Skeletal muscle tissue (tissue), 3 donors: ENCODE measurements at regions not wholly inside any gene's neighbourhood (a gene's known extent, or its start where the extent isn't known, plus 50 kb on each side); places are given as distances from the start of the nearest gene placed in this dataset.

ENCODE experiments used
- H3K27ac ChIP-seq: one replicate; pipeline ENCODE4 v1.7.0; 2013; ENCODE audit warnings: mild to moderate bottlenecking, low read depth, low read length, inconsistent platforms
- H3K27me3 ChIP-seq, 3 donors: one replicate each; pipeline ENCODE4 v1.7.0; 2013; ENCODE audit warnings: low read length in 3 of 3; ENCODE audit not compliant: control insufficient read depth in 3 of 3, insufficient read depth in 3 of 3
- H3K36me3 ChIP-seq, 3 donors: one replicate each; pipeline ENCODE4 v1.7.0; 2013; ENCODE audit warnings: low read length in 3 of 3; ENCODE audit not compliant: control insufficient read depth in 3 of 3, insufficient read depth in 3 of 3
- H3K4me1 ChIP-seq, 3 donors: one replicate each; pipeline ENCODE4 v1.7.0; 2013; ENCODE audit warnings: low read length in 3 of 3, mild to moderate bottlenecking in 3 of 3; ENCODE audit not compliant: control insufficient read depth in 3 of 3, insufficient read depth in 3 of 3
- H3K4me3 ChIP-seq, 3 donors: one replicate each; pipeline ENCODE4 v1.7.0; 2013; ENCODE audit warnings: low read length in 3 of 3
- H3K9ac ChIP-seq, 3 donors: one replicate each; pipeline ENCODE4 v1.7.0; 2013; ENCODE audit warnings: low read length in 3 of 3, mild to moderate bottlenecking in 3 of 3, moderate library complexity in 2 of 3, low read depth in 1 of 3
- H3K9me3 ChIP-seq, 3 donors: one replicate each; pipeline ENCODE4 v1.7.0; 2013; ENCODE audit warnings: low read length in 3 of 3; ENCODE audit not compliant: control insufficient read depth in 3 of 3
- donor health status: Osteomylitis.

DNA sequence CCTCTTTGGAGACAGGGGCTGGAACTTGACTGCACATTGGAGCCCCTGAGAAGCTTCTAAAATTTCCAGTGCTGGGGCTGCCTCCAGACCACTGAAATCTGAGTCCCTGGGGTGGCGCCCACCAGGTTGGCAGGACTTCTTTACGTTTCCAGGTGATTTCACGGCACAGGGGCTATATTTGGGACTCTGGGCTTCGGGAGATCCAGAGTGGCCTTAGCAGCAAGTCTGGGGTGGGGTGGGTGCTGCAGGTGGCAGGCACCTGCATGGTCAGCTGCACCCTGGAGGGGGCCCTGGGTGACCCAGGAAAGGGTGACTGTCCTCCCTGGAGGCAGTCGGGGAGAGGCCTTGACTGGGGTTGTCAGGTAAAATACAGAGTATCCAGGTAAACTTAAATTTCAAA, 135.5 kb upstream of the PHACTR3 start:
- Histone ChIP-seq H3K4me1 (no peaks in the 10 kb centered on the region), H3K36me3 (no peaks in the 10 kb centered on the region), H3K27ac (no peak overlapping the region), H3K9me3 (no peaks in the 10 kb centered on the region), H3K9ac (no peak overlapping the region), H3K27me3 (peaks cover 4 to 6% (median 6%) of the 10 kb centered on the region in 3 donors), H3K4me3 (no peak overlapping the region)

DNA sequence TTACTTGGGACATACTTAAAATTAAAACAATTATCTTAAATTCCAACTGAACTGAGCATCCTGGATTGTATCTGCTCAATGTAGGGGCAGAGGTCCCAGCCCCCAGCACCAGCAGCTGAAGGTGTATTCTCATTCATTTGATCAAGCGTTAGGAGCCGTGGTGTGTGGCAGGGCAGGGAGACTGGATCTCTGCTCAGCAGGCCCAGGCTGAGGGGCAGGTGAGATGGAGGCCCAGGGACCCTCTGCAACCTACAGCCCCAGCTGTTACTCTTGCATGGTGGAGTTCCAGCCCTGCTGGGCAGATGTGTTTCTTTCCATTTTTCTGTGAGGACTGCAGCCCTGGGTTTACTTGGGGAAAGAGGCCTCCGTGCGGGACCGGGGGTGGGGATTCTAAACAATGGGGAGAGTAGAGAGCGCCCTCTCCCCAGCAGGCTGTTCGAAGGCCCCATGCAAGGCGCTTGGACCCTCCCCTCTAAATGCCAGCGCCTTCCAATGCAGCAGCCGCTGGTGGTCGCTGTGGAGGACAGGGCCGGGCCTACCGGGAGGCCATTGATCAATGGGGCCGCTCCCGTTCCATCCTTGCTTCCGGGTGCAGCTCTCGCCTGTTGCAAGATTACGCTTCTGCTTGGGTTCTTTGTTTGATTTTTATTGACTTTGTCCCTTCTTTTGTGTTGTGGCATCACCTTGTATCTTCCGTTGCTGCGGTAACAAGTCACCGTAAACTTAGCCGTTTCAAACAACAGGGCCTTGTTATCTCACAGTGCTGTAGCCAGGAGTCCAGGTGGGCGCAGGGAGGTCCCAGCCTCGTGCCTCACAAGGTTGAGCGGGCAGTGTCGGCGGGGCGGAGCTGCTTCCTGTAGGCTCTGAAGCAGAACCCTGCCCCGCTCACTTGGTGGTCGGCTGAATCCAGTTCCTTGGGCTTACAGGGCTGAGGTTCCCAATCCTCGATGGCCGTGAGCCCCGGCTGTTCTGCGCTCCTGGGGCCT, 134.8 kb upstream of the PHACTR3 start:
- H3K4me1 ChIP-seq: no peaks in the 10 kb centered on the region
- peaks cover 4 to 6% (median 6%) of the 10 kb centered on the region in 3 donors for H3K27me3 ChIP-seq
- H3K9ac ChIP-seq: no peak overlapping the region
- no peak overlapping the region for H3K4me3 ChIP-seq
- H3K36me3 ChIP-seq: no peaks in the 10 kb centered on the region
- H3K27ac ChIP-seq: no peak overlapping the region
- H3K9me3 ChIP-seq: no peaks in the 10 kb centered on the region

DNA sequence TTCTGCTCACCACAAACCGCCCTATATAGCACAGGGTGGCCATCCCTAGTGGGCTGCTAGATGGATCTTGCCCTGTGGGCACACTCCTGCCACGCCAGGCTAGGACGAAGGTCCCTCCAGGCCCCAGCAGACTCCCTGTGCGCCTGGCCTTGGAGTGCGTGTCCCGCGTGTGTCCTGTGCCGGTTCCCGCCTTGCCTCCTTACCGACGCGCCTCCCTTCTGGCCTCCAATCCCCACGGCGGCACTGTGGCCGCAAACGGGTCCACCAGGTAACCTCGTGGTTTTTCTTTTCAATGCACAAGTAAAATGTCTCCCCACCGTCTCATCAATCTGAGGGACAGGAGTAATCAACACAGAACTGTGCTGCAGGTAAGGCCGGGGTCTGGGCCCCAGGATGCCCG, 133.8 kb upstream of the PHACTR3 start:
- Histone ChIP-seq H3K36me3 (no peaks in the 10 kb centered on the region), H3K27ac (no peak overlapping the region)

DNA sequence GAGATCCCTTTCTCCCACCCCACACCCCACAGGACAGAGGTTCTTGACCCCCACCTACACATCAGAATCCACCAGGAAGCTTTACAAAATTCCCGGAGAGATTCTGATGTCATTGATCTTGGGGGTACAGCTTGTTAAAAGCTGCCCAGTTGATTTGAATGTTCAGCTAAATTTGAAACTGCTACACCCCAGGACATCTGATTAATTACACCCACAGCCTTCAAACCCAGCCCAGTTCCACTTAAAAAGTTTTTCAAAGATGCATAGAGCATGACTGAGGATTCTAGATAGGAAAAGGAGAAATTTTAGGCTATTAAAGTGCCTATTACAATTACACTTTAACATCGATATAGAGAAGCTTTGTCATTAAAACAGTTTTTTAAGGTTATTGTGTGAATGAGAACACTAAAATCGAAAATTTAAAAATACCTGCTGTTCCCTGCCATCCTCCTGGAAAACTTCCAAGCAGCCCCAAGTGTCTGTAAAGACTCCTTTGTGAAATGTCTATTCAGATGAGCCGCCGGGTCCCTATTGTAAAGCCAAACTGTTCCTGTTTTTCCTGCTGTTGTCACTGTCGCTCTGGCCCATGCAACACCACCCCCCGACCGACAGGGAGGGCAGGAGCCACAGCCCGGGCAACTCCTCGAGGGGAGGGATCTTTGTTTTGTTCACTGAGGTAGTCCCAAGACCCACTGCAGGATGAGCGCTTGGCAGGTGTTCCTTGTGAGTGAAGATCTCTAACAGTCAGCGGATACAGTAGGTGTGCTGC, 132.5 kb upstream of the PHACTR3 start:
- Histone ChIP-seq H3K4me3 (no peak overlapping the region), H3K27ac (no peak overlapping the region), H3K27me3 (peaks cover 4 to 6% (median 6%) of the 10 kb centered on the region in 3 donors), H3K36me3 (no peaks in the 10 kb centered on the region), H3K9ac (no peak overlapping the region), H3K4me1 (no peaks in the 10 kb centered on the region), H3K9me3 (no peaks in the 10 kb centered on the region)

More for the DNA sequence above, 133.8 kb upstream of the PHACTR3 start:
- H3K27me3 ChIP-seq: peaks cover 4 to 6% (median 6%) of the 10 kb centered on the region in 3 donors
- H3K9me3 ChIP-seq: no peaks in the 10 kb centered on the region
- H3K4me1 ChIP-seq: no peaks in the 10 kb centered on the region
- no peak overlapping the region for H3K4me3 ChIP-seq
- H3K9ac ChIP-seq: no peak overlapping the region

DNA sequence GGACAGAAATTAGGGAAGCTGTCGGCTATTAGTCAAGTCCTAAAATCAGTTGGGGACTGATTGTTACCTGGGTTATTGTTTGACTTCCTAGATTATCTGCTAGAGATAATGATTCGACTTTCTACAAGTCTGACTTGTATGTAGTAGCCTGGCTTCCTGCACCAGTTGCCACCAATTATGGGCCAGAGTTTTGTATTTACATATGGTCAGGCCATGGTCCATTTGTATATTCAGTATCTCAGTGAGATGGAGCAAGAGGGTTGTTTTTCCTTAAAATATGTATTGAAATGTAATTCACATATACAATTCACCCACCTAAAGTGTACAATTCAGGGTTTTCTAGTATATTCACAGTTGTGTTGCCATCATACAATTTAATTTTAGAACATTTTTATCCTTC, 130.6 kb upstream of the PHACTR3 start:
- H3K4me1 ChIP-seq: no peaks in the 10 kb centered on the region
- no peak overlapping the region for H3K27ac ChIP-seq
- no peak overlapping the region for H3K9ac ChIP-seq
- H3K27me3 ChIP-seq: peaks cover 4 to 6% (median 6%) of the 10 kb centered on the region in 3 donors
- no peaks in the 10 kb centered on the region for H3K36me3 ChIP-seq
- no peaks in the 10 kb centered on the region for H3K9me3 ChIP-seq
- no peak overlapping the region for H3K4me3 ChIP-seq

DNA sequence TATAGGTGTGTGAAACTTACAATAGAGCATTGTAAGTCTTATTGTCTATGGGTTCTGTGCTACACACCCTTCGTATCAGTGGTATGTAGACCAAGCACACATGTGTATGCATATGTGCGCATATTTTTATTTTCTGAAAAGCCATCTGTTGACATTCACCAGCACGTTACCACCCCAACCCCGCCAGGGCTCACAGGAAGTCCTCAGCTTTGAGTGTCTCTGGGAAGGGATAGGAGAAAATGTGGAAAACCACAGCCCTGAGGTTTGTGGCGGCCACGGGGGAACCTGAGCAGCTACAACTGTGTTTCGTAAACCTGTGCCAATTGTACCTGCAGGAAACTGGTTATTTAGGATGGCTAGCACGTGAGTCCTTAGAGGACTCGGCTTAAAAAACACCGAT, 123.3 kb upstream of the PHACTR3 start:
- Histone ChIP-seq H3K4me1 (no peaks in the 10 kb centered on the region), H3K9me3 (no peaks in the 10 kb centered on the region), H3K27me3 (peaks cover 10 to 20% (median 11%) of the 10 kb centered on the region in 3 donors), H3K4me3 (no peak overlapping the region), H3K36me3 (no peaks in the 10 kb centered on the region), H3K27ac (no peak overlapping the region), H3K9ac (no peak overlapping the region)

DNA sequence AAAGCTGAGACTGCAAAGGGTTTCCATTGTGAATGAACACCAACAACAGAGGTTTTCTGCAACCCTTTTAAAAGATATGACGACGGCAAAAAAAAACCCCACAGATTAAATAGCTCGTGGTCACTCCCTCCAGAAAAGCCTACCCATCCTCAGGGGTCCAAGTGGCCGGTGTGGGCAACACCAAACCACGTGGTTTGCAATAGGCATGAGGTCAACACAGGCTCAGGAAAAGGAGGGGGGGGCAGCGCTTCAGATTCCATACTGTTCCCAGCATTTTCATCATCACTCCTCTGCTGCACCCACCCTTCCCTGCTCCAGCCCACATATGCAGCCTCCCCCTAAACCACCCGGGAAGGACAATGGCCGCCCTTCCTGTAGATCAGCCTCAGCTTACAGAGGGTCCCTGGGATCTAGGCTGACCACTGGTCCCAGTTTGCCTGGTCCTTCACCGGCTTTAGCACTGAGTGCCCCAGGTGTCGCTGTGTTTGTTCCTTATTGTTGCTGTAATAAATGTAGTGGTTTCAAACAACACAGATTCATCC, 122.8 kb upstream of the PHACTR3 start:
- no peaks in the 10 kb centered on the region for H3K4me1 ChIP-seq
- H3K4me3 ChIP-seq: no peak overlapping the region
- H3K36me3 ChIP-seq: no peaks in the 10 kb centered on the region
- H3K27ac ChIP-seq: no peak overlapping the region
- no peak overlapping the region for H3K9ac ChIP-seq
- H3K9me3 ChIP-seq: no peaks in the 10 kb centered on the region
- peaks cover 10 to 20% (median 11%) of the 10 kb centered on the region in 3 donors for H3K27me3 ChIP-seq

DNA sequence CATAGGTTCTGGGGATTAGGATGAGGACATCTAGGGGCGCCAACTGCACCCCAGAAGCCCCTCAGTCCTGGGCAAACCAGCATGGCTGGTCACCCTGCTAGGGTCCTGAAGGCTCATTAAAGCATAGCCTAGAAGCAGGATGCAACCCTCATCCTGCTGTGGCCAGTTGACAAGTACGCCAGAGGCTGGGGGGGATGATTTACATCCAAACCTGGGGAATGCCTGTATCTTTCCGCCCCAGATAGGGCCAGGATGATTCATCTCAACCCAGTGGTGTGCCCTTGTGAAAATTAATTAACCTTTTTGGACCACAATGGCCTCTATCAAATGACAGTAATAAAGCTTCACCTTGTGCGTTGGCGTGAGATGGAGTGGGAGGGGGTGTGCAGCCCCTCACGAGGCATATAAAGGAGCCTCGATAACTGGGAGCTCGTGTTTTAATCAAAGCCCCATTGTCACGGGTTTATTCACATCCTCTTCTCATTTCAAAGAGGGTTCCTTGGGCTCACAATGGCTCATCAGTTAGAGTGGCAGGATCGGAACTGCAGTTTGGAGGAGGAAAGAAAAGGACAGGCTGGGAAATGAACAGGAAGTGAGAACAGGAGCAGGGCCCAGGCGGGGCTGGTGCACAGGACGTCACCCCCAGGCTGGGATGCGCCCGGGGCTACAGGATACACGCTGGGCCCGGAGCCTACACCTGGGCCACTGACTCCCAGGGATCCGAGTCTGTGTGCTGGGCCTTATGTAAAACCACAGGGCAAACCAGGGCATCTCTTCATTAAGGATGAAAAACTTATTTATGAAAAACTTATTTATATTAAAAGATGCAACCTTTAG, 121.8 kb upstream of the PHACTR3 start:
- H3K36me3 ChIP-seq: no peaks in the 10 kb centered on the region
- H3K9me3 ChIP-seq: no peaks in the 10 kb centered on the region
- no peak overlapping the region for H3K27ac ChIP-seq
- H3K9ac ChIP-seq: no peak overlapping the region
- H3K4me3 ChIP-seq: no peak overlapping the region
- peaks cover 10 to 20% (median 11%) of the 10 kb centered on the region in 3 donors for H3K27me3 ChIP-seq
- no peaks in the 10 kb centered on the region for H3K4me1 ChIP-seq

DNA sequence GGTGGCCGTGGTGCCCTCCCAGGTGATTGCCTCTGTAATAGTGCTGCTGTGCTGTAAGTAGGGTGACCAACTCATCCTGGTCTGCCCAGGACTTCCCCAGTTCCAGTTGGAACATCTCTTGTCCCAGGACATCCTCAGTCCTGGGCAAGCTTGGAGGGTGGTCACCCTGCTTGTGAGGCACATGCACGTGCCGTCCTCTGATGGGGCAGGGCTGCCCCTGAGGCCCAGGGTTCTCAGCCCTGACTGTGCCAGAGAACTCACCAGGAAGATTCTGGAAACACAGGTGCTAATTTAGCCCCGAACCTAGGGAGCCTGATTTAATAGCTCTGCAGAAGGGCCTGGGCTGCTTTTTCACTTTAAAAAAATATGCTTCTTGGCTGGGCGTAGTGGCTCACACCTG, 120.9 kb upstream of the PHACTR3 start:
- Histone ChIP-seq H3K36me3 (no peaks in the 10 kb centered on the region), H3K27me3 (peaks cover 10 to 20% (median 11%) of the 10 kb centered on the region in 3 donors), H3K9me3 (no peaks in the 10 kb centered on the region), H3K4me3 (no peak overlapping the region), H3K27ac (no peak overlapping the region), H3K4me1 (no peaks in the 10 kb centered on the region), H3K9ac (no peak overlapping the region)
